WI38 (cell line): ENCODE measurements at regions not wholly inside any gene's neighbourhood (a gene's known extent, or its start where the extent isn't known, plus 50 kb on each side); places are given as distances from the start of the nearest gene placed in this dataset.
"Not testable (repeated sequence)": the region's sequence is repeated elsewhere in the genome, so short reads cannot be mapped to it uniquely, and the experiment has no call there.

Source experiments
- H3K4me3 ChIP-seq: 2 replicates; pipeline ENCODE4 v1.5.1; 2011; ENCODE audit warnings: low read depth, mild to moderate bottlenecking, control low read depth, low read length
- CTCF ChIP-seq: IDR thresholded peaks from 2 replicates; pipeline ENCODE4 v1.5.1; 2012; ENCODE audit warnings: low read depth, mild to moderate bottlenecking, control low read depth, low read length

- no peak for TF ChIP-seq CTCF
- H3K4me3 ChIP-seq: no peak overlapping the region
Observed at GRCh38 chr3:81068546-81068945, 692.9 kb downstream of the GBE1 start.

GRCh38 chr3:81063896-81064295, 697.5 kb downstream of the GBE1 start:
- TF ChIP-seq CTCF: no peak
- no peak overlapping the region for H3K4me3 ChIP-seq

- not testable (repeated sequence) for H3K4me3 ChIP-seq
Observed at GRCh38 chr3:81051133-81051532, 710.3 kb downstream of the GBE1 start.

GRCh38 chr3:81048058-81048665, 713.3 kb downstream of the GBE1 start:
- no peak for TF ChIP-seq CTCF
- no peak overlapping the region for H3K4me3 ChIP-seq

GRCh38 chr3:81045976-81046375, 715.5 kb downstream of the GBE1 start:
- TF ChIP-seq CTCF: no peak
- no peak overlapping the region for H3K4me3 ChIP-seq

- H3K4me3 ChIP-seq: no peak overlapping the region
- TF ChIP-seq CTCF: no peak
Observed at GRCh38 chr3:81045246-81045645, 716.2 kb downstream of the GBE1 start.

- no peak overlapping the region for H3K4me3 ChIP-seq
- no peak for TF ChIP-seq CTCF
Observed at GRCh38 chr3:81043660-81044199, 717.7 kb downstream of the GBE1 start.

GRCh38 chr3:81043009-81043408, 718.4 kb downstream of the GBE1 start:
- H3K4me3 ChIP-seq: no peak overlapping the region

More at GRCh38 chr3:81043009-81043408, 718.4 kb downstream of the GBE1 start:
- no peak for TF ChIP-seq CTCF
